Retinal pigment epithelial cell (primary cell): ENCODE measurements at regions not wholly inside any gene's neighbourhood (a gene's known extent, or its start where the extent isn't known, plus 50 kb on each side); places are given as distances from the start of the nearest gene placed in this dataset.

ENCODE experiments used
- DNase-seq: peaks from one replicate; pipeline ENCODE4 v3.0.0-alpha.2; 2010; ENCODE audit warnings: low read depth
- H3K4me3 ChIP-seq: 2 replicates; pipeline ENCODE4 v1.5.1; 2011; ENCODE audit warnings: mild to moderate bottlenecking, low read length, control low read depth, moderate library complexity
- CTCF ChIP-seq: conservative IDR thresholded peaks from 2 replicates; pipeline ENCODE4 v1.5.1; 2011; ENCODE audit warnings: low read depth, low read length, control low read depth, inconsistent platforms

- TF ChIP-seq CTCF = no peak
- H3K4me3 ChIP-seq = no peak overlapping the region
- DNase-seq = no peak
These were observed 73.8 kb downstream of the MRPL32 start for GRCh38 chr7:43006008-43006407.

GRCh38 chr7:43010061-43010460 lies 77.9 kb downstream of the MRPL32 start:
- DNase-seq = no peak
- H3K4me3 ChIP-seq = no peak overlapping the region
- no peak for TF ChIP-seq CTCF

- DNase-seq = no peak
- no peak for TF ChIP-seq CTCF
- H3K4me3 ChIP-seq = no peak overlapping the region
These were observed 79.7 kb downstream of the MRPL32 start for GRCh38 chr7:43011879-43012278.

GRCh38 chr7:43014406-43014805 lies 82.2 kb downstream of the MRPL32 start:
- no peak for DNase-seq
- no peak overlapping the region for H3K4me3 ChIP-seq
- TF ChIP-seq CTCF = no peak

GRCh38 chr7:43015301-43015700 lies 83.1 kb downstream of the MRPL32 start:
- DNase-seq = no peak
- no peak overlapping the region for H3K4me3 ChIP-seq
- TF ChIP-seq CTCF = no peak

GRCh38 chr7:43018446-43018845 lies 86.3 kb downstream of the MRPL32 start:
- DNase-seq = no peak
- no peak for TF ChIP-seq CTCF
- H3K4me3 ChIP-seq = no peak overlapping the region

- no peak for DNase-seq
- H3K4me3 ChIP-seq = no peak overlapping the region
- no peak for TF ChIP-seq CTCF
These were observed 89.3 kb downstream of the MRPL32 start for GRCh38 chr7:43021431-43021830.
